ENCODE measurements at regions not wholly inside any gene's neighbourhood (a gene's known extent, or its start where the extent isn't known, plus 50 kb on each side); places are given as distances from the start of the nearest gene placed in this dataset.

DNA sequence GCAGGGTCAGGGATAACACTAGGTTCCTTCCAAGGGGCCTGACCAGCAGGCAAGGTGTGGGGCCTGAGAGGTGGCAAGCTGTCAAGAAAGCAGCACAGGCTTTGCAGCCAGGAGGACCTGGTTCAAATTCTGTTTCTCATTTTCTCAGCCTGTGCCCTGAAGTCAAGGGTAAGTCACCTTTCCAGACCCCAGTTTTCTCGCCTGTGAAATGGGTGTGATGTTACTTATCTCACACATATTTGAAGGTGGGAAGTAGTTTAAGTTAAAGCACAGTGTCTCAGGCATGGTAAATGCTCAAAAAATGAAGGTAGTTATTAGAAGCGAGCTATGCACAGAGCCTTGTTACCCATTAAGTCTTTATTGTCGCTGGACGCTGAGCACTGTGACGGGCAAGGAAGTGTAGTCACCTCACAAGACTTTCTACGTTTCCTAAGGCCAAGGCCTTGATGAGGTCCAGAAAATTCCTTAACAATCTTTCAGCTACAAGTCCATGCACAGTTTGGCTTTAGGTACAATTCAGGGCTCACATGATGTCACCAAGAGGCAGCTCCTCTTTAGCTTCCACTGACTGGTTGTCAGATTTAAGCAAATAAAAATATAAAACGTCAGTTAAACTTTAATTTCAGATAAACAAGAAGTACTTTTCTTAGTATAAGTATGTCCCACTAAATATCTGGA, 522.6 kb upstream of the PROK2 start:
- no peak for DNase-seq (ENCODE audit: low read depth)

DNA sequence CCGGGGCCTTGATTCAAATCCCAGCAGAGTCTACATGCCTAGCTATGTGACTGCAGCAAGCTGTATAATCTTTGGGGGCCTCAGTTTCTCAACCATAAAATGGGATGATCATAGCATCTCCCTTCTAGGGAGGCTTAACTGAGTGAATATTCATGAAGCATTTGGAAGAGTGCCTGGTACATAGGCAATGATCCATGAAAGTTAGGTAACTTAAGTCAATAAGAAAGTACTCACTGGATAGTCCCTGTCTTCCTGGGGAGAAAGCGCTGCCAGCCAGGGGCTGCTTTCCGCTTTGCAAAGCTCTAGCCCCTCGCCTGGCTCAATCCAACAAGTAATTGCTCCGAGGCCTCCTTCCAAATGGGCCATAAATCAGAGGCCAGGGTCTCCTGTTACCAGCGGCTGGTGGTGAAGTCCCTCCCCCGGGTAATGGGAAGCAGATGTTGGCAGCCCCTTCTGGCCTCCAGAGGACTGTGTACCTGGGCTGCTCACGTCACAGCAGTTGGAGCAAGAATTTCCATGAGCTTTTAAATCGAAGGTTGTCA, 521.9 kb upstream of the PROK2 start:
- DNase-seq (ENCODE audit: low read depth), result peak; percentile 15

DNA sequence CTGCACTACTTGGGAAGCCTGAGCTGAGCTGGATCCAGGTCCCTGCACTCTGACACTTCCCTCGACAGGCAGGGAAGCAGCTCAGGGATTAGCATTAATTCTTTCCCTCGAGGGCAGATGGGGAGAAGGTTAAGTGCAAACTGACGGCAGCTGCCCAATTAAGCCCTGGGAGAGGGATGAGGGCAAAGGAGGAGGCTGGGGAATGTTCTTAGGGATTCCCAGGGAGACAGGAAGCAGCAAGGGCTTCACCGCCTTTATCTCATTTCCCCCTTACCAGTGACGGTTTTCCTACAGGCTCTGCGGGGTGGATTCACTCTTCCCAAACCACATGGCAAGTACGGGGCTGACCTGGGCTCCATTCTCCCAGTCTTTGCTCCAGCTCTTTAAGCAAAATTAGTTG, 519.0 kb upstream of the PROK2 start:
- peak; percentile 52 for DNase-seq (ENCODE audit: low read depth)

DNA sequence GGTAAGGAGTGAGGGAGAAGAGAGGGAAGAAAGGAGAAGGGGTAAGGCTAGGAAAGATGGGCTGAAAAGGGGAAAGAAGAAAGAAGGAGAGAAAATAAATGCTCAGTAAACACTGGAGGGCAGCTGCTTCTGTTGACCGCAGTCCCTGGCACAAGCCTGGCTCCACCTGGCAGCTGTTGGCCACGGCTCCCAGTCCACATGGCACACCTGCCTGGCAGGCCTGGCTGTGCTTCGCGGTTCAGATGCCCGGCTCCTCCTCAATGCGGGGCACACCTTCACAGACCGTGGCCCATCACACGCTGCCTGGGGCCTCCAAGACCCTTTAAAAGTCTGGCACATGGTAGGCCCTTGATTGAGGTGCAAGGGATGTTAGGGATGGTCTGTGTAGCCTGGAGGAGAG, 516.8 kb upstream of the PROK2 start:
- DNase-seq (ENCODE audit: low read depth), result no peak

DNA sequence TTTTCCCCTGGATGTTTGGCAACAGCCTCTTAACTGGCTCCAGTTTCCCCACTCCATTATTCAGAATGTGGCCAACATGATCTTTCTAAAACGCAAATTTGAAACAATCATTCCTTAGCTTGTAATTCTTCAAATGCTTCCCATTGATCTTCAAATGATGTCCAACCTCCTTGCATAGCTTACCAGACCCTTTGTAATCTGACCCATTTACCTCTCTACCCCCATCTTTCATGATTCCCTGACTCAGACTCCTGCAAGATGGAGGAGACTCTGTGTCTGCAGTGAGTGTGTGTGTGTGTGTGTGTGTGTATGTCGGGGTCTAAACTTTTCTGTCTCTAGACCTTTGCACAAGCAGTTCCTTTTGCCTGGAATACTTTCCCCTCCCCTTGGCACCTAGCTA, 515.7 kb upstream of the PROK2 start:
- DNase-seq (ENCODE audit: low read depth), result no peak

DNA sequence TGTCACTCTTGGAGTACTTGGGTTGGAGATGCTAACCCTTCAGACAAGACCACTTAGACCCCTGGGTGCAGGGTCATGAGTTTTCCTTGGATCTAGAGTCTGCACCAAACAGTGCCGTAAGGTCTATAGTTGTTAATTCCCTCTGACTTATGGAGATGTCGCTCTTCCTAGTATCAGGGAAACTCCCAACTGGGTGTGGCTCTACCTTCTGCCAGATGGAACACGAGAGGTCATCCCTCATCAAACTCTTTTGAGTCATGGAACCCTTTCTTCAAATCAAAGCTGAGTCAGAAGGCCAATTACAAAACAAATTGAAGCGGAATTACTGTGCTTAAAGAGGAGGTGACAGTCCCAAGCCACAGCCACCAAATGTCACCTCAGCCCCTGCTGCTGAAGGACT, 514.9 kb upstream of the PROK2 start:
- DNase-seq (ENCODE audit: low read depth), result peak; percentile 82

DNA sequence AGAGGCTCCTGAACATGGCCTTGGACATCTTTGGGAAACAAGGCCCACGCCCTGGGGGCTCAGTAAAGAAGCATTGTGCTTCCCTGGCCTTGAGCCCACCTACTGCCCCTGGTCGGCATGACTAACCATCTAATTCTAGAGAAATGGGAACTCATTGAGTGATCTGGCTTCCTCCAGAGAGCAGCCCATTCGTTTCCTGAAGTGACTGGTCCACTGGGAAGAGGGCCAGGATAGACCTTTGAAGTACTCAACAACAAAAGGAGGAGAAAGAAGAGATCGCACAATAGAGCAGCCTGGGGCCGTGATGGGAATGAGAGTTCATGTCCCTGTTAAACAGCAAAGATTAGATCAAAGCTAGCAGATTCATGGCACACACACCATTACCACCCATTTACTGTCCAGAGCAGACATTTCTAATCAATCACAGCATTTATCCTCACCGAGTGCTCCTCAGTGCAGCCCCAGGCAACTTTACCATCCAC, 514.4 kb upstream of the PROK2 start:
- peak; percentile 98 for DNase-seq (ENCODE audit: low read depth)

DNA sequence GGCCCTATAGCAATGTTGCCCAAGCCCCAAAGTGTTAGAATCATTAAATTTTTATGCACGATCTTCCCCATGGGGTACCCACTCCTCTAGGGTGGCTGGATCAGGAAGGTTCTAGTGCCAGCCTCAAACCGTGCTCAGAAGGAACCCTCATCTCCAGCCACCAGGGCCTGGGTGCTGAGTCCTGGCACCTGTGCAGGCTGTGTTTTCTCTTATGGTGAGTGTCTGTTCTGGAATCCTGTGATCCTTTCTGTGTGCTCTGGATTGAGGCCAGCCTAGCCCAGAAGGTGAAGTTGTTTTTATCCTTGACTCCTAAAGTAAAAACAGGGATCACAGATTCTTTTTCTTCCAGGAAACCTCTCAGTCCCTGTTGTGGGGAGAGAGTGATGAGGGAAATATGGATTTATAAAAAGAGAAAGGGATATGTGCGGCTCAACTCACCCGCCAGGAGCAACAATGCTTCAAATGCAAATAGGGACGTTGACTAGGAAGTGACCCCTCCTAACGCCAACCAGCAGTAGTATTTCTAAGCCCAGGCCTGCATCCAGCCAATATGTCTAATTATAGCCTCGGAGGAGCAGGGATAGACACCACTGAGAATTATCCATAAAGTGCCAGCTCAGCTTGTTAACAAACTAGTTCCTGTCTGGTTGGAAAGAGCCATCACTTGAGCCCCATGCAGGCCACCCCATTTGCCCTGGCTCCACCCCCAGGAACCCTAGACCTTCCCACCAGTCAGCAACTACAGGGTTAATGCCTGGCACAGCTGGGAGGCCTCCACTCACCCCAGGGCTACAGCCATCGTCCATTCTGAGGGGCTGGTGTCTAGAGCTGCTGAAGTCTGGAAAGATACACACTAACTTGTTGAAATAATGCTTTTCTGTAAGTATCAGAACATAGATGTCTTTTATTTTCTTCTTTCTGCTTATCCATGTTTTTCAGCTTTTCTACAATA, 513.5 kb upstream of the PROK2 start:
- DNase-seq (ENCODE audit: low read depth), result no peak

DNA sequence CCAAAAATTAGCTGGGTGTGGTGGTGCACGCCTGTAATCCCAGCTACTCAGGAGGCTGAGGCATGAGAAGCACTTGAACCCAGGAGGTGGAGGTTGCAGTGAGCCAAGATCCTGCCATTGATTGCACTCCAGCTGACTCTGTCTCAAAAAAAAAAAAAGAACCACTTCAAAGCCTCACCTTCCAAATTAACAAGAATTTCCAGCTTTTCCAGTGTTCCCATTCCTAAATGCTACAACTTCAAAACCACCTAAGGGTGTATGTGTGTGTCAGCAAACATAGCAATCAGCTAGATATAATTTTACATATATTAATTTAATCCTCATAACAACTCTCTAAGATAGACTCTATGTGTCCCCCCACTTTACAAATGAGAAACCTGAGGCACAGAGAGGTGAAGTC, 512.5 kb upstream of the PROK2 start:
- no peak for DNase-seq (ENCODE audit: low read depth)

DNA sequence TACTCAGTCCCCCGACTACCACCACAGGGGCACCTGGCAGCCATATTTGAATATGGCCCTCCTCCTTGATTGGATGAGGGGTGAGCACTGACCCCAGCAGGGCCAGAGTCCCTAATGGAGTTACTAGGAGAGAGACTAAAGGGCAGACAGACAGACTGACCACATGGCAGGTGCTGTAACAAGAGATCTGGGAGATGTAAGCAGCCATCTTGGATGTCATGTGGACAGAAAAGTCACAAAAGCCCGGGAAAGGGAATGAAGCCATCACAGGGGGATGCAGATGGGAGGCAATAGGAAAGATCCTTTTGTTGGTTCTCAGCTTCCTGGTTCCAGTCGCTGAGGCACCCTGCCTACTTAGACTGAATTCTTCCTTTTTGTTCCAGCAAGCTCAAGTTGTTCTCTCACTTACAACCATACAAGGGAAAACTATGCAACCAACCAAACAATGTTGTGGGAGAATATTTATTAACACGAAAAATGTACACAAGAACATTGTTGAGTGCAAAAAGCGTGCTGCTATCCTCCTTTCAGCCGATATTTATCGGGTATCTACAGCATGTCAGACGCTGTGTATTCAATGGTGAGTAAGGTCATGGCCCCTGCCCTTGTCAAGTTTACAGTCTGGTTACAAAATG, 511.6 kb upstream of the PROK2 start:
- DNase-seq (ENCODE audit: low read depth), result no peak

DNA sequence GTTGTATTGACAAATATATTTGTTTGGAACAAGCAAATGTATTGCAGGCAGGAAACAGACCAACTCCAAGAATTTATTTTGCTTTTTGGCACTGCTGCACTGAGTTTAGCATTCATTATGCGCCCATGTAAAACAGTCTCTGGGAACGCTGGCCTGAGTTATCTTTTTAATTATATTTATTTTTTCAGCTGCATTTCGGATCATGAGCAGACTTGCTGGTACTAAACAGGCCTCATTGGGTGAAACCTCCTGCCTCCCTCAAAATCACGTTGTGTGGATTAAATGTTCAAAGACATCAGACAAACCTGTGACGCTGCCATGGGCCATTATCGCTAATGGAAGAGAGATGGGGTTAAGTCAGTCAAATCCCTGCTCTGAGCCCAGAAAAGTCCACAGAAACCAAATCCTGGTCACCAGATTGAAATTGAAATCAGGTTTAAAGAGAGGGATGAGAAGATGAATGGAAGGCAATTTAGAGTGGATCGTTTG, 511.1 kb upstream of the PROK2 start:
- no peak for DNase-seq (ENCODE audit: low read depth)

DNA sequence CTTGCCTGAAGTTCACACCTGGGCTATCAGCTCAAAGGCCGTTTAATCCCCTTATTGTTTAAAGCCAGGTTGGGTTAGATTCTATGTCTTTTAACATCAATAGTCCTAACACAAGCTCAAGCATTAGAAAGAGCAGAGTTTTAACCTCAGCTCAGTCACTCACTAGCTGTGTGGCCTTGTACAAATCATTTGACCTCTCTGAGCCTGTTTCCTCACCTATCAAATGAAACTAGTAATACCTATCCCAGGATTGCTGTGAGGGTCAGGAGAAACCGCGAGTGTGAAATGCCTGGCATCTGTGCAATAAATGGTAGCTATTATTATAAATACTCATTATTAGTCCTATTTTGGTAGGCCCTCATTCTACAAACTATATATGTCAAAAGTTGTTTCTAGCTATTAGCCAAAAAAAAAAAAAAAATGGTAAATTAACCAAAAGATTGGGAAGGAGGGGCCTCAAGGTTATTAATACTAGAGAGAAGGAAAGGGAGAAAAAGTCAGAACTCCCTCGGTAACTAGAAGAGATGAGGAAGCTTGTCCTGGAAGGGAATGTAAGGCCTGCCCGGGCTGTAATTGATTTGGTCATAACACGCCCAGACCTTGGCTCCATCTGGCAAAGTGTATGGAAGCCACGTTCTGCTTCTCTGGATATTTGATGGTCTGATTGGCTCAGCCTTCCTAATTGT, 510.5 kb upstream of the PROK2 start:
- no peak for DNase-seq (ENCODE audit: low read depth)

DNA sequence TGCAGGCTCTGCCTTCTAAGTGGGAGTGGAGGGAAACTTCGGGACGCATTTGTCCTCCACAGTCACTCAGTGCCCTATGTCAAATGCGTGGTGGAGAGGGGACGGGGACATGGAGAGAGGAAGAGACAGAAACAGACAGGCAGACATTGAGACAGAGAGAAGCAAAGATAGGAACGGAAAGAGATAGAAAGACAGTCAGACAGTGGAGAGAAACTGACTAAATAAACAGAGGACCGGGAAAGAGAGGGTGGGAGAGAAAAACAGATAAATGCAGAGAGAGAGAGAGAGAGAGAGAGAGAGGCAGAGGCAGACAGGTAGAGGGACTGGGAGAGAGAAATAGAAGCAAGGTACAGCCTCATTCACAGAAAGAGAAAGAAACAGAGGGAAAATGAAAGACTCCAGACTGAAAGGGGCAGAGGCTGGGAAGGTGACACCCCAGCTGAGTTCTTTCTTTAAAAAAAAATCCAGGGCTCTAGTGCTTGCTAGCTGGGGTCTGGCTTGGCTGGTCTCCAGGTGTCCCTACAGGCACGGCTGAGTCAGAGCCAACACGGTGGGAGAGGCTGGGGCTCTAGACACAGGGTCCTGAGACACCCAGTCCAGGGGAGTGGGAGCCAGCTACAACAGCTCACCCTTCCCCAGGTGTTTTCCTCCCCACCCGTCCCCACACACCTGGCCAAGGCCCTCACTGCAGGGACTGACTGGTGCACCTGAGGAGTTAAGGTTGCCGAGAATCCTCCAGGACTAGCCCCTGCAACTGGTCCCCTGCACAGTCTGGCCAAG, 506.1 kb upstream of the PROK2 start:
- DNase-seq (ENCODE audit: low read depth), result no peak

DNA sequence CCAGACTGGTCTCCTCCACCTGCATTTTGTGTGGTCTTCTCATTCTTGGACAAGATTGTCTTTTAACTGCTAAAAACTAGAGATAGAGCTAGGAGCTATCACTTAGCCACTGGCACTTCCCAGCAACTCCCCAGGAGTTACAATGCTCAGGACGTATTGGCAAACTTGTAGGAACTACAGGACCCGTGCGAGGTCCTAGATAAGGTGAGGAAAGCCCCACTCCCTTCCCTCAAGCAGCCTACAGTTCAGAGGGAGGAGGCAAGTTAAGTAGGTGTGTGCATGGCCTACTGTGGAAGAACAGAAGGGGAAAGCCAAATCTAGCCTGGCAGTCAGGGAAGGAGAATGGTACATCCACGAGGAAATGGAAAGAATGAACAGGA, 504.7 kb upstream of the PROK2 start:
- no peak for DNase-seq (ENCODE audit: low read depth)

DNA sequence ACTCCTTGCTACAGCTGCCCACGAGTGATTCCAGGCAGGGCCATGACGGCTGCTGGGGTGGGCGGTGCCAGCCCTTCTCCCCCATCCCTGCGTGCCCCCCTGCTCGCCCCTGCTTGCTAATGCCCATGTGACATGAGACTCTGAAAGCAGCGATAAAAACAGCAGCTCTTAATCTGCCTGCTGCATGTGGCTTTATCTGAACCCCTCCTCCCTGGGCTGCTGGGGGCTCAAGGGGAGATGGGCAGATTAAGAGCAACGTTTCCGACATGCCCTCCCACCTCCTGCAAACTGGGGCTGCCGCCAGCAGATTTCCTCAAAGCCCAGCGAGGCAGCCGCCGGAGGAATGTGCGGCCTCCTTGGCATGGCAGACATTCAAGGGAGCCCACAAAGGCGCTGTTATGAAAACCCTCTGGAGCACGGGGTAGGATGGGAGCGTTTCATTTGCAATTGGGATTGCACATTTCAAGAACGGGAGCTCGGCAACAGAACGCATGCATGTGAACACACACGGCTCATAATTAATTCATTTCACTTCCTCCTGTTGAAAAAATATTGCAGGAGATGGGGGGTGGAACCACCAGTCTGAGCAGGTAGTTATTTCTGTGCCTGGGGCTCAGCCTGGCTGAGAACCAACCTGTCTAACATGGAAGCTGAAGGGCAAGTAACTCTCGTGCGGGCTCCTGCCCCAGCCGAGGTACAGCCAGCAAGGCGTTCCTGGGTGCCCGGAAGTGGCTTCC, 504.2 kb upstream of the PROK2 start:
- DNase-seq (ENCODE audit: low read depth), result peak; percentile 90

DNA sequence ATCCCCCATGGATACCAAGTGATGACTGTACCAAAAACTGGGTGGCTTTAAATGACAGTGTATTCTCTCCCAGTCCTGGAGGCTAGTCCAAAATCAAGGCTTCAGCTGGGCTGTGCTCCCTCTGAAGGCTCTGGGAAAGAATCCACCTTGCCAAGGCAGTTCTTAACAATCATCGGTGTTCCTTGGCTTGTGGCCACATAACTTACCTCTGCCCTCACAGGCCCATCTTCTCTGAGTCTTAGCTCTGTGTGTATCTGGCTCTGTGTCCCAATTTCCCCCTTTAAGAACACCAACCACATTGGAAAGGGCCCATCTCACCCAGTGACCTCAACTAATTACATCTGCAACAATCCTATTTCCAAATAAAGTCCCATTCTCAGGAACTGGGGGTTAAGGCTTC, 503.0 kb upstream of the PROK2 start:
- DNase-seq (ENCODE audit: low read depth), result no peak

DNA sequence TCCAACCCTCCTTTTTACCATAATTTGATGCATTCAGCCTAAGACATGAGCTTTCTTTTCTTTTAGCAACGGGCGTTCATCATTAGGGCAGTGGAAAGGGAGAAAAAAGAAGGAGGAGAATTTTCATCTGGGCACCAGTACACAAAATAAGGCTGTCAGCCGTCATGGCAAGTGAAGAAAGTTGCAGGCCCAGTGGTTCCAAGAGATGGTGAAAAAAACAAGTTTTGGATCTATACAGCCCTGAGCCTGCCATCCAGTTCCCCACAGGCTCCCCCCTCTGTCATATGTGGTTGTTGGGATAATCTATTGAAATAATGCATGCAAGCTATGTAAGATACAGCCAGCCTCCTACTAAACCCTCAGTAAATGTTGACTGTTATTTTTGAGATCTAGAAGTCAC, 500.6 kb upstream of the PROK2 start:
- DNase-seq (ENCODE audit: low read depth), result no peak

DNA sequence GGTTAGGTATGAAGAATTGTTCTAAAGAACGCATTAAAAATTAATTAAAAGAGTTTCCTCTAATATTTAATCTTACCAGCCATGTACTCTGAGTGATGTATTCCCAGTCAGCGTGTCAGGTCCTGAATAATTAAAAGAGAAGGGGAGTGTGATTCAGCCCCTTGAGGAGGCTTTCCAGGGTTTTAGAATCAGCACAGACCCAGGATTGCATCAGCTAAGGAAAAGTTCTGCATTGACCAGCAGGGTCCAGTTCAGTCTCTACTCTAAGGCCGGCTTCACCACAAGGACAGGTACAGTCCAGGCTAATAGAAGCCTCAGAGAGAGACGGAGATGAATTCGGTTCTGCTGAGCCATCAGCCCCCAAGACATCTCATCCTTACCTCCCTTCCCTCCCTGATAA, 499.5 kb upstream of the PROK2 start:
- no peak for DNase-seq (ENCODE audit: low read depth)

DNA sequence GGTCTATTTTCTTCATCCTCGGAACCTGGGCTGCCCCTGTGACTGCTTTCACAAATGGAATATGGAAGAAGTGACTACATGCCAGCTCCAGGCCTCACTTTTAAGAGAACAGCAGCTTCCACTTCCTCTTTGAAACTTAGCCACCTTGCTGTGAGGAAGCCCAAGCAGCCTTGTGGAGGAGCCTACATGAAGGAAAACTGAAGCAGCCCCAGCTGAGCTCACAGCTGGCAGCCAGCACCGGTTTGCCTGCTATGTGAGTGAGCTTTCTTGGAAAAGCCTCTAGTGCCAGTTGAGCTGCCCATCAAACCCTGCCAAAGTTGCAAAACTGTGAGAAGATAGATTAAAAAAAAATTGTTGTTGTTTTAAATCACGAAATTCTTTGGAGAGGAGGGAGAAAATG, 498.0 kb upstream of the PROK2 start:
- DNase-seq (ENCODE audit: low read depth), result no peak

DNA sequence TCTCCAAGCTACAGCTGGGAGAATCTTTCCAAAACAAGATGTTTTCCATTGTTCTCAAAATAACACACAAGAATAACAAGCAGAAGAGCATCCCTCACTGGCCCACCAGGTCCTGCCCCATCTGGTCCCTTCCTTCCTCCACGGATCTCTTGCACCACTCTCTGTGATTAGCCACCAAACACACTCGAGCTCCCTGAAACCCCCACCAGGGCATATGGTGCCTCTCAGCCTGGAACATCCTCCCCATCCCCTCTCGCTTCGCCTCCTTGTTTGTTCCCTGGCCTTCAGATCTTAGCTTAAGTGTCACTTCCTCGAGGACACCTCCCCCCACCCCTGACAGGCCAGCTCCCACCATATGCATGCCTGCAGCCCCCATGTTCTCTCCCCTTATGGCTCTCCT, 496.6 kb upstream of the PROK2 start:
- DNase-seq (ENCODE audit: low read depth), result no peak
